GM23338 (cell line): ENCODE measurements at regions not wholly inside any gene's neighbourhood (a gene's known extent, or its start where the extent isn't known, plus 50 kb on each side); places are given as distances from the start of the nearest gene placed in this dataset.

Source experiments
- ATAC-seq: fragments of 200-7000 bp; cut with Tn5 transposase; 3 replicates; pipeline ENCODE4 v1.9.1; 2020
- DNase-seq: peaks from one replicate; pipeline ENCODE4 v3.0.0-alpha.2; 2015; ENCODE audit warnings: low spot score
- H2AFZ ChIP-seq: fragments of 200-600 bp; sonication (generic); 2 replicates; pipeline ENCODE4 v1.8.0; 2016; ENCODE audit warnings: antibody characterized with exemption, mild to moderate bottlenecking, moderate library complexity
- H3F3A ChIP-seq: fragments of 200-600 bp; sonication (generic); replicated peaks from 2 replicates; pipeline ENCODE4 v1.8.0; 2017; ENCODE audit warnings: antibody characterized with exemption, mixed run types, low read depth
- H3K27ac ChIP-seq: fragments of 200-600 bp; sonication (generic); 2 replicates; pipeline ENCODE4 v1.6.1; 2016; ENCODE audit warnings: low read depth
- H3K27me3 ChIP-seq: fragments of 200-600 bp; sonication (generic); 2 replicates; pipeline ENCODE4 v1.8.0; 2016; ENCODE audit warnings: mild to moderate bottlenecking, mixed run types, moderate library complexity; ENCODE audit not compliant: insufficient read depth
- H3K36me3 ChIP-seq: fragments of 200-600 bp; sonication (generic); 2 replicates; pipeline ENCODE4 v1.8.0; 2016; ENCODE audit warnings: mild to moderate bottlenecking; ENCODE audit not compliant: insufficient read depth
- H3K4me1 ChIP-seq: fragments of 200-600 bp; sonication (generic); 2 replicates; pipeline ENCODE4 v1.8.0; 2016; ENCODE audit warnings: mild to moderate bottlenecking, moderate library complexity; ENCODE audit not compliant: insufficient read depth
- H3K4me2 ChIP-seq: fragments of 200-600 bp; sonication (generic); 2 replicates; pipeline ENCODE4 v1.7.1; 2017; ENCODE audit warnings: mixed run types
- H3K4me3 ChIP-seq: fragments of 200-600 bp; sonication (generic); 2 replicates; pipeline ENCODE4 v1.6.1; 2016; ENCODE audit warnings: mixed run types
- H3K79me2 ChIP-seq: fragments of 200-600 bp; sonication (generic); replicated peaks from 2 replicates; pipeline ENCODE4 v1.8.0; 2017; ENCODE audit warnings: mild to moderate bottlenecking; ENCODE audit not compliant: insufficient read depth
- H3K9me2 ChIP-seq: fragments of 200-600 bp; sonication (generic); 2 replicates; pipeline ENCODE4 v1.8.0; 2017; ENCODE audit not compliant: insufficient read depth
- H4K20me1 ChIP-seq: fragments of 200-600 bp; sonication (generic); replicated peaks from 2 replicates; pipeline ENCODE4 v1.8.0; 2017; ENCODE audit warnings: mild to moderate bottlenecking; ENCODE audit not compliant: insufficient read depth
- H3K27ac Mint-ChIP-seq: 2 replicates; pipeline ENCODE4 v1.8.0; 2020; ENCODE audit warnings: inconsistent platforms, mild to moderate bottlenecking, moderate library complexity, mixed read lengths
- H3K27me3 Mint-ChIP-seq: 3 replicates; pipeline ENCODE4 v1.8.0; 2022; ENCODE audit warnings: low read depth, mild to moderate bottlenecking, moderate library complexity, mixed read lengths, inconsistent platforms; ENCODE audit not compliant: insufficient read depth, poor library complexity
- H3K36me3 Mint-ChIP-seq: 3 replicates; pipeline ENCODE4 v1.8.0; 2021; ENCODE audit warnings: low read depth, mild to moderate bottlenecking, inconsistent platforms, moderate library complexity, mixed read lengths
- H3K4me1 Mint-ChIP-seq: 3 replicates; pipeline ENCODE4 v1.8.0; 2020; ENCODE audit warnings: mild to moderate bottlenecking, inconsistent platforms, mixed read lengths
- H3K4me3 Mint-ChIP-seq: 3 replicates; pipeline ENCODE4 v1.8.0; 2021; ENCODE audit warnings: moderate library complexity, mild to moderate bottlenecking, inconsistent platforms, mixed read lengths
- H3K9me3 Mint-ChIP-seq: 3 replicates; pipeline ENCODE4 v1.8.0; 2020; ENCODE audit warnings: moderate library complexity, mild to moderate bottlenecking, inconsistent platforms, mixed read lengths
- CREB1 ChIP-seq: fragments of 250-450 bp; sonication (Bioruptor Pico); IDR thresholded peaks from 2 replicates; pipeline ENCODE4 v1.5.0; 2020; ENCODE audit warnings: low read depth, mild to moderate bottlenecking, moderate library complexity
- EZH2 ChIP-seq: fragments of 200-600 bp; sonication (generic); IDR thresholded peaks from one replicate; pipeline ENCODE4 v1.8.0; 2017; ENCODE audit warnings: antibody characterized with exemption, mild to moderate bottlenecking, low read depth; ENCODE audit not compliant: unreplicated experiment
- EZH2phosphoT487 ChIP-seq: fragments of 200-600 bp; sonication (generic); IDR thresholded peaks from one replicate; pipeline ENCODE4 v1.8.1; 2018; ENCODE audit warnings: antibody characterized with exemption; ENCODE audit not compliant: unreplicated experiment
- JUNB ChIP-seq: IDR thresholded peaks from one replicate; pipeline ENCODE4 v1.6.1; 2016; ENCODE audit warnings: antibody characterized with exemption; ENCODE audit not compliant: unreplicated experiment
- NANOG ChIP-seq: IDR thresholded peaks from 2 replicates; pipeline ENCODE4 v1.6.1; 2016; ENCODE audit warnings: antibody characterized with exemption, borderline replicate concordance
- POLR2AphosphoS5 ChIP-seq: IDR thresholded peaks from 2 replicates; pipeline ENCODE4 v1.6.1; 2016; ENCODE audit warnings: antibody characterized with exemption, low read depth
- STAT1 ChIP-seq: IDR thresholded peaks from one replicate; pipeline ENCODE4 v1.6.1; 2016; ENCODE audit warnings: antibody characterized with exemption; ENCODE audit not compliant: unreplicated experiment
- ZNF114 ChIP-seq: fragments of 250-450 bp; sonication (Bioruptor Pico); IDR thresholded peaks from 2 replicates; pipeline ENCODE4 v1.5.0; 2020; ENCODE audit warnings: mild to moderate bottlenecking, moderate library complexity
- ZNF331 ChIP-seq: fragments of 250-450 bp; sonication (Bioruptor Pico); IDR thresholded peaks from 2 replicates; pipeline ENCODE4 v1.5.0; 2020; ENCODE audit warnings: low read depth, mild to moderate bottlenecking, moderate library complexity
- TF ChIP-seq, protein P1 (sequence below): IDR thresholded peaks from one replicate; pipeline ENCODE4 v1.6.1; 2018; ENCODE audit warnings: antibody characterized with exemption; ENCODE audit not compliant: unreplicated experiment
- TF ChIP-seq, protein P2 (sequence below): IDR thresholded peaks from 2 replicates; pipeline ENCODE4 v1.6.1; 2016; ENCODE audit warnings: antibody characterized with exemption
- TF ChIP-seq, protein P3 (sequence below): fragments of 250-450 bp; sonication (Bioruptor Pico); IDR thresholded peaks from 2 replicates; pipeline ENCODE4 v1.5.0; 2020; ENCODE audit warnings: mild to moderate bottlenecking, moderate library complexity
- TF ChIP-seq, protein P4 (sequence below), 2 experiments: fragments of 200-600 bp in 1 of 2; sonication (generic) in 1 of 2; conservative IDR thresholded peaks; 2 replicates each; pipeline versions ENCODE4 v1.5.1 to v1.6.1; 2016 to 2017; ENCODE audit warnings: antibody characterized with exemption in 2 of 2, low read depth in 2 of 2, mild to moderate bottlenecking in 2 of 2, moderate library complexity in 1 of 2

DNA sequence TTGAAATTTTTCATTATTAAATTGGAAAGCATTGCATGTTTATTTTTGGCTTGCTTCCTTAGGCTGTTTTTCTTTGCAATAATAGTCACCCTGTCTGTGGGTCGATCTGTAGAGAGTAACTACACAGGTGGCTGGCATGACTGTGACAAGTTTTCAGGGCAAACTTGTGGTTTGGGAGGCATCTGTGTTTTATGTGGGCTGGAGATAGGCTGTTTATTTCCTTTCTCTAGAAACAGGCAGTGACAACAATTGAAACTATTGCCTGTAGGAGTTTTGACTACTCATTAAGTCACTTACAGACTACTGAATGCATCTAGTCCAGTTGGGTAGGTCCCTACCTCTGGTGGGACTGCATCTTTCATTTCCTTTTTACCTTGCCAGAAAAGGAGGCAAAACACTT is 155.6 kb downstream of the DYRK2 start:
- Mint-ChIP-seq H3K36me3 (no peaks in the 10 kb centered on the region), H3K4me1 (peaks cover 8% of the 10 kb centered on the region), H3K27ac (no peak overlapping the region), H3K4me3 (no peak overlapping the region), H3K9me3 (no peaks in the 10 kb centered on the region), H3K27me3 (no peaks in the 10 kb centered on the region)
- DNase-seq = no peak
- Histone ChIP-seq H3K27me3 (no peaks in the 10 kb centered on the region), H3F3A (no peaks in the 10 kb centered on the region), H3K4me1 (peaks cover 18% of the 10 kb centered on the region), H4K20me1 (no peaks in the 10 kb centered on the region), H3K4me2 (peak overlapping the region; percentile 19; the same call in 1 of the 2 replicates), H3K79me2 (no peaks in the 10 kb centered on the region), H3K9me2 (no peaks in the 10 kb centered on the region), H3K4me3 (no peak overlapping the region), H3K27ac (no peak overlapping the region), H3K36me3 (no peaks in the 10 kb centered on the region), H2AFZ (no peak overlapping the region)
- TF ChIP-seq CREB1 = no peak
- no peak for TF ChIP-seq JUNB
- no peak for TF ChIP-seq ZNF114 (CRISPR knock-in tag)
- TF ChIP-seq, protein P1, sequence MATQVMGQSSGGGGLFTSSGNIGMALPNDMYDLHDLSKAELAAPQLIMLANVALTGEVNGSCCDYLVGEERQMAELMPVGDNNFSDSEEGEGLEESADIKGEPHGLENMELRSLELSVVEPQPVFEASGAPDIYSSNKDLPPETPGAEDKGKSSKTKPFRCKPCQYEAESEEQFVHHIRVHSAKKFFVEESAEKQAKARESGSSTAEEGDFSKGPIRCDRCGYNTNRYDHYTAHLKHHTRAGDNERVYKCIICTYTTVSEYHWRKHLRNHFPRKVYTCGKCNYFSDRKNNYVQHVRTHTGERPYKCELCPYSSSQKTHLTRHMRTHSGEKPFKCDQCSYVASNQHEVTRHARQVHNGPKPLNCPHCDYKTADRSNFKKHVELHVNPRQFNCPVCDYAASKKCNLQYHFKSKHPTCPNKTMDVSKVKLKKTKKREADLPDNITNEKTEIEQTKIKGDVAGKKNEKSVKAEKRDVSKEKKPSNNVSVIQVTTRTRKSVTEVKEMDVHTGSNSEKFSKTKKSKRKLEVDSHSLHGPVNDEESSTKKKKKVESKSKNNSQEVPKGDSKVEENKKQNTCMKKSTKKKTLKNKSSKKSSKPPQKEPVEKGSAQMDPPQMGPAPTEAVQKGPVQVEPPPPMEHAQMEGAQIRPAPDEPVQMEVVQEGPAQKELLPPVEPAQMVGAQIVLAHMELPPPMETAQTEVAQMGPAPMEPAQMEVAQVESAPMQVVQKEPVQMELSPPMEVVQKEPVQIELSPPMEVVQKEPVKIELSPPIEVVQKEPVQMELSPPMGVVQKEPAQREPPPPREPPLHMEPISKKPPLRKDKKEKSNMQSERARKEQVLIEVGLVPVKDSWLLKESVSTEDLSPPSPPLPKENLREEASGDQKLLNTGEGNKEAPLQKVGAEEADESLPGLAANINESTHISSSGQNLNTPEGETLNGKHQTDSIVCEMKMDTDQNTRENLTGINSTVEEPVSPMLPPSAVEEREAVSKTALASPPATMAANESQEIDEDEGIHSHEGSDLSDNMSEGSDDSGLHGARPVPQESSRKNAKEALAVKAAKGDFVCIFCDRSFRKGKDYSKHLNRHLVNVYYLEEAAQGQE = no peak
- no peak for TF ChIP-seq POLR2AphosphoS5
- TF ChIP-seq NANOG = no peak
- TF ChIP-seq STAT1 = no peak
- TF ChIP-seq, protein P2, sequence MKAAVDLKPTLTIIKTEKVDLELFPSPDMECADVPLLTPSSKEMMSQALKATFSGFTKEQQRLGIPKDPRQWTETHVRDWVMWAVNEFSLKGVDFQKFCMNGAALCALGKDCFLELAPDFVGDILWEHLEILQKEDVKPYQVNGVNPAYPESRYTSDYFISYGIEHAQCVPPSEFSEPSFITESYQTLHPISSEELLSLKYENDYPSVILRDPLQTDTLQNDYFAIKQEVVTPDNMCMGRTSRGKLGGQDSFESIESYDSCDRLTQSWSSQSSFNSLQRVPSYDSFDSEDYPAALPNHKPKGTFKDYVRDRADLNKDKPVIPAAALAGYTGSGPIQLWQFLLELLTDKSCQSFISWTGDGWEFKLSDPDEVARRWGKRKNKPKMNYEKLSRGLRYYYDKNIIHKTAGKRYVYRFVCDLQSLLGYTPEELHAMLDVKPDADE = no peak
- TF ChIP-seq, protein P3, sequence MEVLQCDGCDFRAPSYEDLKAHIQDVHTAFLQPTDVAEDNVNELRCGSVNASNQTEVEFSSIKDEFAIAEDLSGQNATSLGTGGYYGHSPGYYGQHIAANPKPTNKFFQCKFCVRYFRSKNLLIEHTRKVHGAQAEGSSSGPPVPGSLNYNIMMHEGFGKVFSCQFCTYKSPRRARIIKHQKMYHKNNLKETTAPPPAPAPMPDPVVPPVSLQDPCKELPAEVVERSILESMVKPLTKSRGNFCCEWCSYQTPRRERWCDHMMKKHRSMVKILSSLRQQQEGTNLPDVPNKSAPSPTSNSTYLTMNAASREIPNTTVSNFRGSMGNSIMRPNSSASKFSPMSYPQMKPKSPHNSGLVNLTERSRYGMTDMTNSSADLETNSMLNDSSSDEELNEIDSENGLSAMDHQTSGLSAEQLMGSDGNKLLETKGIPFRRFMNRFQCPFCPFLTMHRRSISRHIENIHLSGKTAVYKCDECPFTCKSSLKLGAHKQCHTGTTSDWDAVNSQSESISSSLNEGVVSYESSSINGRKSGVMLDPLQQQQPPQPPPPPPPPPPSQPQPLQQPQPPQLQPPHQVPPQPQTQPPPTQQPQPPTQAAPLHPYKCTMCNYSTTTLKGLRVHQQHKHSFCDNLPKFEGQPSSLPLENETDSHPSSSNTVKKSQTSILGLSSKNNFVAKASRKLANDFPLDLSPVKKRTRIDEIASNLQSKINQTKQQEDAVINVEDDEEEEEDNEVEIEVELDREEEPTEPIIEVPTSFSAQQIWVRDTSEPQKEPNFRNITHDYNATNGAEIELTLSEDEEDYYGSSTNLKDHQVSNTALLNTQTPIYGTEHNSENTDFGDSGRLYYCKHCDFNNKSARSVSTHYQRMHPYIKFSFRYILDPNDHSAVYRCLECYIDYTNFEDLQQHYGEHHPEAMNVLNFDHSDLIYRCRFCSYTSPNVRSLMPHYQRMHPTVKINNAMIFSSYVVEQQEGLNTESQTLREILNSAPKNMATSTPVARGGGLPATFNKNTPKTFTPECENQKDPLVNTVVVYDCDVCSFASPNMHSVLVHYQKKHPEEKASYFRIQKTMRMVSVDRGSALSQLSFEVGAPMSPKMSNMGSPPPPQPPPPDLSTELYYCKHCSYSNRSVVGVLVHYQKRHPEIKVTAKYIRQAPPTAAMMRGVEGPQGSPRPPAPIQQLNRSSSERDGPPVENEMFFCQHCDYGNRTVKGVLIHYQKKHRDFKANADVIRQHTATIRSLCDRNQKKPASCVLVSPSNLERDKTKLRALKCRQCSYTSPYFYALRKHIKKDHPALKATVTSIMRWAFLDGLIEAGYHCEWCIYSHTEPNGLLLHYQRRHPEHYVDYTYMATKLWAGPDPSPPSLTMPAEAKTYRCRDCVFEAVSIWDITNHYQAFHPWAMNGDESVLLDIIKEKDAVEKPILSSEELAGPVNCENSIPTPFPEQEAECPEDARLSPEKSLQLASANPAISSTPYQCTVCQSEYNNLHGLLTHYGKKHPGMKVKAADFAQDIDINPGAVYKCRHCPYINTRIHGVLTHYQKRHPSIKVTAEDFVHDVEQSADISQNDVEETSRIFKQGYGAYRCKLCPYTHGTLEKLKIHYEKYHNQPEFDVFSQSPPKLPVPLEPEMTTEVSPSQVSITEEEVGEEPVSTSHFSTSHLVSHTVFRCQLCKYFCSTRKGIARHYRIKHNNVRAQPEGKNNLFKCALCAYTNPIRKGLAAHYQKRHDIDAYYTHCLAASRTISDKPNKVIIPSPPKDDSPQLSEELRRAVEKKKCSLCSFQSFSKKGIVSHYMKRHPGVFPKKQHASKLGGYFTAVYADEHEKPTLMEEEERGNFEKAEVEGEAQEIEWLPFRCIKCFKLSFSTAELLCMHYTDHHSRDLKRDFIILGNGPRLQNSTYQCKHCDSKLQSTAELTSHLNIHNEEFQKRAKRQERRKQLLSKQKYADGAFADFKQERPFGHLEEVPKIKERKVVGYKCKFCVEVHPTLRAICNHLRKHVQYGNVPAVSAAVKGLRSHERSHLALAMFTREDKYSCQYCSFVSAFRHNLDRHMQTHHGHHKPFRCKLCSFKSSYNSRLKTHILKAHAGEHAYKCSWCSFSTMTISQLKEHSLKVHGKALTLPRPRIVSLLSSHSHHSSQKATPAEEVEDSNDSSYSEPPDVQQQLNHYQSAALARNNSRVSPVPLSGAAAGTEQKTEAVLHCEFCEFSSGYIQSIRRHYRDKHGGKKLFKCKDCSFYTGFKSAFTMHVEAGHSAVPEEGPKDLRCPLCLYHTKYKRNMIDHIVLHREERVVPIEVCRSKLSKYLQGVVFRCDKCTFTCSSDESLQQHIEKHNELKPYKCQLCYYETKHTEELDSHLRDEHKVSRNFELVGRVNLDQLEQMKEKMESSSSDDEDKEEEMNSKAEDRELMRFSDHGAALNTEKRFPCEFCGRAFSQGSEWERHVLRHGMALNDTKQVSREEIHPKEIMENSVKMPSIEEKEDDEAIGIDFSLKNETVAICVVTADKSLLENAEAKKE (CRISPR knock-in tag) = no peak
- no peak for TF ChIP-seq ZNF331 (CRISPR knock-in tag)
- TF ChIP-seq, protein P4, sequence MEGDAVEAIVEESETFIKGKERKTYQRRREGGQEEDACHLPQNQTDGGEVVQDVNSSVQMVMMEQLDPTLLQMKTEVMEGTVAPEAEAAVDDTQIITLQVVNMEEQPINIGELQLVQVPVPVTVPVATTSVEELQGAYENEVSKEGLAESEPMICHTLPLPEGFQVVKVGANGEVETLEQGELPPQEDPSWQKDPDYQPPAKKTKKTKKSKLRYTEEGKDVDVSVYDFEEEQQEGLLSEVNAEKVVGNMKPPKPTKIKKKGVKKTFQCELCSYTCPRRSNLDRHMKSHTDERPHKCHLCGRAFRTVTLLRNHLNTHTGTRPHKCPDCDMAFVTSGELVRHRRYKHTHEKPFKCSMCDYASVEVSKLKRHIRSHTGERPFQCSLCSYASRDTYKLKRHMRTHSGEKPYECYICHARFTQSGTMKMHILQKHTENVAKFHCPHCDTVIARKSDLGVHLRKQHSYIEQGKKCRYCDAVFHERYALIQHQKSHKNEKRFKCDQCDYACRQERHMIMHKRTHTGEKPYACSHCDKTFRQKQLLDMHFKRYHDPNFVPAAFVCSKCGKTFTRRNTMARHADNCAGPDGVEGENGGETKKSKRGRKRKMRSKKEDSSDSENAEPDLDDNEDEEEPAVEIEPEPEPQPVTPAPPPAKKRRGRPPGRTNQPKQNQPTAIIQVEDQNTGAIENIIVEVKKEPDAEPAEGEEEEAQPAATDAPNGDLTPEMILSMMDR (conservative IDR thresholded peaks at IDR 0.05; ENCODE audit: low read depth in 2 of 2) = no peak
- TF ChIP-seq EZH2 = no peak
- TF ChIP-seq EZH2phosphoT487 = no peak
- ATAC-seq = no peak
